ENCODE measurements at regions not wholly inside any gene's neighbourhood (a gene's known extent, or its start where the extent isn't known, plus 50 kb on each side); places are given as distances from the start of the nearest gene placed in this dataset.

GRCh38 chr21:19855522-19855921 lies 1142.7 kb upstream of the NCAM2 start:
- no peak overlapping the region for H3K4me3 ChIP-seq (ENCODE audit: low read depth, low read length)
- DNase-seq (ENCODE audit: low read depth) = no peak
- TF ChIP-seq POLR2A (IDR thresholded peaks at IDR 0.05; ENCODE audit: extremely low read depth, insufficient read length) (no peak), CTCF (IDR thresholded peaks at IDR 0.05; ENCODE audit: low read depth, low read length) (no peak), MAX (IDR thresholded peaks at IDR 0.05; ENCODE audit: low read depth, low read length) (no peak), MYC (IDR thresholded peaks at IDR 0.05; ENCODE audit: low read depth, low read length) (no peak)

- no peak for TF ChIP-seq POLR2A (IDR thresholded peaks at IDR 0.05; ENCODE audit: extremely low read depth, insufficient read length)
- TF ChIP-seq CTCF (IDR thresholded peaks at IDR 0.05; ENCODE audit: low read depth, low read length) = no peak
- TF ChIP-seq MAX (IDR thresholded peaks at IDR 0.05; ENCODE audit: low read depth, low read length) = no peak
- no peak for TF ChIP-seq MYC (IDR thresholded peaks at IDR 0.05; ENCODE audit: low read depth, low read length)
- DNase-seq (ENCODE audit: low read depth) = no peak
- H3K4me3 ChIP-seq (ENCODE audit: low read depth, low read length) = no peak overlapping the region
Measured at GRCh38 chr21:19864476-19864875, 1133.7 kb upstream of the NCAM2 start.

GRCh38 chr21:19870682-19871081 lies 1127.5 kb upstream of the NCAM2 start:
- no peak overlapping the region for H3K4me3 ChIP-seq (ENCODE audit: low read depth, low read length)
- TF ChIP-seq MAX (IDR thresholded peaks at IDR 0.05; ENCODE audit: low read depth, low read length) (no peak), CTCF (IDR thresholded peaks at IDR 0.05; ENCODE audit: low read depth, low read length) (no peak), MYC (IDR thresholded peaks at IDR 0.05; ENCODE audit: low read depth, low read length) (no peak), POLR2A (IDR thresholded peaks at IDR 0.05; ENCODE audit: extremely low read depth, insufficient read length) (no peak)
- no peak for DNase-seq (ENCODE audit: low read depth)

GRCh38 chr21:19874521-19874920 lies 1123.7 kb upstream of the NCAM2 start:
- no peak overlapping the region for H3K4me3 ChIP-seq (ENCODE audit: low read depth, low read length)
- no peak for TF ChIP-seq POLR2A (IDR thresholded peaks at IDR 0.05; ENCODE audit: extremely low read depth, insufficient read length)
- TF ChIP-seq CTCF (IDR thresholded peaks at IDR 0.05; ENCODE audit: low read depth, low read length) = no peak
- TF ChIP-seq MYC (IDR thresholded peaks at IDR 0.05; ENCODE audit: low read depth, low read length) = no peak
- no peak for TF ChIP-seq MAX (IDR thresholded peaks at IDR 0.05; ENCODE audit: low read depth, low read length)
- no peak for DNase-seq (ENCODE audit: low read depth)

- no peak for DNase-seq (ENCODE audit: low read depth)
- H3K4me3 ChIP-seq (ENCODE audit: low read depth, low read length) = no peak overlapping the region
- TF ChIP-seq MYC (IDR thresholded peaks at IDR 0.05; ENCODE audit: low read depth, low read length) (no peak), MAX (IDR thresholded peaks at IDR 0.05; ENCODE audit: low read depth, low read length) (no peak), POLR2A (IDR thresholded peaks at IDR 0.05; ENCODE audit: extremely low read depth, insufficient read length) (no peak)
Measured at GRCh38 chr21:19878133-19878532, 1120.1 kb upstream of the NCAM2 start.

GRCh38 chr21:19899645-19900044 lies 1098.6 kb upstream of the NCAM2 start:
- H3K4me3 ChIP-seq (ENCODE audit: low read depth, low read length) = no peak overlapping the region
- TF ChIP-seq MYC (IDR thresholded peaks at IDR 0.05; ENCODE audit: low read depth, low read length) (no peak), MAX (IDR thresholded peaks at IDR 0.05; ENCODE audit: low read depth, low read length) (no peak), POLR2A (IDR thresholded peaks at IDR 0.05; ENCODE audit: extremely low read depth, insufficient read length) (no peak), CTCF (IDR thresholded peaks at IDR 0.05; ENCODE audit: low read depth, low read length) (no peak)
- no peak for DNase-seq (ENCODE audit: low read depth)
